SU-DHL-6 (cell line): ENCODE measurements at regions not wholly inside any gene's neighbourhood (a gene's known extent, or its start where the extent isn't known, plus 50 kb on each side); places are given as distances from the start of the nearest gene placed in this dataset.

Source experiments
- CTCF ChIP-seq: fragments of 200-600 bp; sonication (generic); IDR thresholded peaks from one replicate; pipeline ENCODE4 v1.5.1; 2017; ENCODE audit warnings: antibody characterized with exemption, mild to moderate bottlenecking, low read length, moderate library complexity; ENCODE audit not compliant: insufficient read depth, poor library complexity, severe bottlenecking
- EZH2phosphoT487 ChIP-seq: fragments of 200-600 bp; sonication (generic), shearing (Covaris generic); conservative IDR thresholded peaks from 2 replicates; pipeline ENCODE4 v1.6.1; 2018; ENCODE audit warnings: mild to moderate bottlenecking, antibody characterized with exemption, low read length, moderate library complexity, mixed read lengths

- TF ChIP-seq CTCF (no peak), EZH2phosphoT487 (no peak)
These were observed 190.0 kb upstream of the C14orf180 start for GRCh38 chr14:104389326-104390220.
